Astrocyte (in vitro differentiated cells and primary cell): ENCODE measurements at regions not wholly inside any gene's neighbourhood (a gene's known extent, or its start where the extent isn't known, plus 50 kb on each side); places are given as distances from the start of the nearest gene placed in this dataset.

Experiments
- DNase-seq: peaks from one replicate; pipeline ENCODE4 v3.0.0-alpha.2; 2010; ENCODE audit warnings: low read depth
- FAIRE-seq: peaks from 2 replicates; lab custom pipeline; 2011; peaks lifted over from hg19 to GRCh38; lab: Jason Lieb, UNC
- H2AFZ ChIP-seq: 2 replicates; pipeline ENCODE4 v1.6.0; 2012; ENCODE audit warnings: low read depth, low read length, inconsistent platforms
- H3K27ac ChIP-seq: 2 replicates; pipeline ENCODE4 v1.5.1; 2011; ENCODE audit warnings: low read depth, low read length, inconsistent platforms
- H3K27me3 ChIP-seq: 2 replicates; pipeline ENCODE4 v1.6.0; 2011; ENCODE audit warnings: low read length, inconsistent platforms; ENCODE audit not compliant: insufficient read depth
- H3K36me3 ChIP-seq: 2 replicates; pipeline ENCODE4 v1.5.1; 2011; ENCODE audit warnings: low read length, inconsistent platforms; ENCODE audit not compliant: insufficient read depth
- H3K4me1 ChIP-seq: 2 replicates; pipeline ENCODE4 v1.5.1; 2011; ENCODE audit warnings: low read length, inconsistent platforms; ENCODE audit not compliant: insufficient read depth
- H3K4me2 ChIP-seq: 2 replicates; pipeline ENCODE4 v1.6.0; 2012; ENCODE audit warnings: low read length, inconsistent platforms
- H3K4me3 ChIP-seq: 2 replicates; pipeline ENCODE4 v1.5.1; 2011; ENCODE audit warnings: low read depth, mild to moderate bottlenecking, low read length, inconsistent platforms; ENCODE audit not compliant: insufficient read depth
- H3K79me2 ChIP-seq: 2 replicates; pipeline ENCODE4 v1.6.0; 2012; ENCODE audit warnings: mild to moderate bottlenecking, low read length, inconsistent platforms; ENCODE audit not compliant: insufficient read depth
- H3K9ac ChIP-seq: 2 replicates; pipeline ENCODE4 v1.6.0; 2012; ENCODE audit warnings: mild to moderate bottlenecking, low read length, inconsistent platforms
- H3K9me3 ChIP-seq: 2 replicates; pipeline ENCODE4 v1.5.1; 2012; ENCODE audit warnings: low read depth, mild to moderate bottlenecking, low read length, inconsistent platforms; ENCODE audit not compliant: insufficient read depth
- H4K20me1 ChIP-seq: 2 replicates; pipeline ENCODE4 v1.6.0; 2012; ENCODE audit warnings: low read length, inconsistent platforms; ENCODE audit not compliant: insufficient read depth
- H3K27ac Mint-ChIP-seq: one replicate; pipeline ENCODE4 v1.8.0; 2021; ENCODE audit warnings: mild to moderate bottlenecking, mixed read lengths; ENCODE audit not compliant: unreplicated experiment
- H3K27me3 Mint-ChIP-seq: one replicate; pipeline ENCODE4 v1.8.0; 2021; ENCODE audit warnings: low read depth, mixed read lengths; ENCODE audit not compliant: unreplicated experiment
- H3K36me3 Mint-ChIP-seq: one replicate; pipeline ENCODE4 v1.8.0; 2021; ENCODE audit warnings: low read depth, mixed read lengths; ENCODE audit not compliant: unreplicated experiment
- H3K4me1 Mint-ChIP-seq: one replicate; pipeline ENCODE4 v1.8.0; 2021; ENCODE audit warnings: low read depth, mixed read lengths; ENCODE audit not compliant: unreplicated experiment
- H3K4me3 Mint-ChIP-seq: one replicate; pipeline ENCODE4 v1.8.0; 2021; ENCODE audit warnings: mild to moderate bottlenecking, moderate library complexity, mixed read lengths; ENCODE audit not compliant: unreplicated experiment
- H3K9me3 Mint-ChIP-seq: one replicate; pipeline ENCODE4 v1.8.0; 2021; ENCODE audit warnings: mild to moderate bottlenecking, mixed read lengths; ENCODE audit not compliant: unreplicated experiment
- EZH2 ChIP-seq: IDR thresholded peaks from 2 replicates; pipeline ENCODE4 v1.6.1; 2012; ENCODE audit warnings: mild to moderate bottlenecking, low read length, inconsistent platforms; ENCODE audit not compliant: insufficient read depth
- TF ChIP-seq, protein P1 (sequence below): IDR thresholded peaks from 2 replicates; pipeline ENCODE4 v1.5.1; 2011; ENCODE audit warnings: low read depth, mild to moderate bottlenecking, inconsistent platforms, low read length, moderate library complexity; ENCODE audit not compliant: insufficient read depth

DNA sequence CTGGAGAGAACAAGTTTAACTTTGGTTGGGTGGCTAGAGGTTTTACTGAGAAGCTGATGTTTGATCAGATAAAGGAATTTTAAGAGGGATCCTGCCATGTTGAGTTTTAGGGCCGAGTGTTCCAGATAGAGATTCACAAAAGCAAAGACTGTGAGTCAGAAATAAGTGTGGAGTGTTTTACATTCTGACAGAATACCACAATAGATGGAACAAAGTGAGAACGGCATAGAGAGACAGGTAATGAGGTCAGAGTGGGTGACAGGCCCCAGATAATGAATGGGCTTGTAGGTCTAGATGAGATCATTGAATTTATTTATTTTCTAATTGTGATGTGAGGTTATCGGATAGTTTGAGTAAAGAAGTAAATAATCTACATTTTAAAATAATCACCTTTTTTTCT lies 502.6 kb downstream of the EPHA5 start:
- no peak for FAIRE-seq
- Histone ChIP-seq H3K27me3 (no peaks in the 10 kb centered on the region), H2AFZ (peak overlapping the region; percentile 11), H3K9ac (no peak overlapping the region), H3K4me1 (no peaks in the 10 kb centered on the region), H3K4me3 (no peak overlapping the region), H3K27ac (no peak overlapping the region), H3K9me3 (no peaks in the 10 kb centered on the region), H4K20me1 (no peaks in the 10 kb centered on the region), H3K79me2 (no peaks in the 10 kb centered on the region), H3K4me2 (no peak overlapping the region), H3K36me3 (no peaks in the 10 kb centered on the region)
- TF ChIP-seq, protein P1, sequence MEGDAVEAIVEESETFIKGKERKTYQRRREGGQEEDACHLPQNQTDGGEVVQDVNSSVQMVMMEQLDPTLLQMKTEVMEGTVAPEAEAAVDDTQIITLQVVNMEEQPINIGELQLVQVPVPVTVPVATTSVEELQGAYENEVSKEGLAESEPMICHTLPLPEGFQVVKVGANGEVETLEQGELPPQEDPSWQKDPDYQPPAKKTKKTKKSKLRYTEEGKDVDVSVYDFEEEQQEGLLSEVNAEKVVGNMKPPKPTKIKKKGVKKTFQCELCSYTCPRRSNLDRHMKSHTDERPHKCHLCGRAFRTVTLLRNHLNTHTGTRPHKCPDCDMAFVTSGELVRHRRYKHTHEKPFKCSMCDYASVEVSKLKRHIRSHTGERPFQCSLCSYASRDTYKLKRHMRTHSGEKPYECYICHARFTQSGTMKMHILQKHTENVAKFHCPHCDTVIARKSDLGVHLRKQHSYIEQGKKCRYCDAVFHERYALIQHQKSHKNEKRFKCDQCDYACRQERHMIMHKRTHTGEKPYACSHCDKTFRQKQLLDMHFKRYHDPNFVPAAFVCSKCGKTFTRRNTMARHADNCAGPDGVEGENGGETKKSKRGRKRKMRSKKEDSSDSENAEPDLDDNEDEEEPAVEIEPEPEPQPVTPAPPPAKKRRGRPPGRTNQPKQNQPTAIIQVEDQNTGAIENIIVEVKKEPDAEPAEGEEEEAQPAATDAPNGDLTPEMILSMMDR = no peak
- TF ChIP-seq EZH2 = no peak
- H3K4me1 Mint-ChIP-seq = no peaks in the 10 kb centered on the region
- no peaks in the 10 kb centered on the region for H3K27me3 Mint-ChIP-seq
- H3K9me3 Mint-ChIP-seq = no peaks in the 10 kb centered on the region
- H3K4me3 Mint-ChIP-seq = no peak overlapping the region
- peak; percentile 9 for DNase-seq
- no peak overlapping the region for H3K27ac Mint-ChIP-seq
- no peaks in the 10 kb centered on the region for H3K36me3 Mint-ChIP-seq

DNA sequence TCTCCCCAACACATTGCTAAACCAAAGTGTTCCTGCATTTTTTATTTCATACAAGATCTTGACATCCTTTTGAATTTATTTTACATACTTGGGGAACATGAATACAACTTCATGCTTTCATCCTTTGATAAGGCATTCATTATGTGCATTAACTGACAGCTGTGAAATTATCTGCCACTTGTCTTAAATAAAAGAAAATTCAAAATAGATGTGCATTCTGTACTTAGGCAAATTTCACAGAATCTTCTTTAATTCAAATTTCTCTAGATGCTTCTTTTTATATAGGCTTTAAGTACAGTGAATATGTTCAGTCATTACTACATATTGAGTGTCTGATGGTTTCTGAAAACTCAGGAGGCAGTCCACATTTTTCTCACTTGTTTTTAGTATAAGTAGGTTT lies 518.1 kb downstream of the EPHA5 start:
- Histone ChIP-seq H4K20me1 (no peaks in the 10 kb centered on the region), H3K36me3 (no peaks in the 10 kb centered on the region), H3K9me3 (no peaks in the 10 kb centered on the region), H3K79me2 (no peaks in the 10 kb centered on the region), H3K4me3 (no peak overlapping the region), H3K27ac (no peak overlapping the region), H3K4me1 (no peaks in the 10 kb centered on the region), H2AFZ (no peak overlapping the region), H3K27me3 (no peaks in the 10 kb centered on the region), H3K9ac (no peak overlapping the region), H3K4me2 (no peak overlapping the region)
- Mint-ChIP-seq H3K27me3 (no peaks in the 10 kb centered on the region), H3K4me1 (no peaks in the 10 kb centered on the region), H3K9me3 (peaks cover 2% of the 10 kb centered on the region), H3K36me3 (no peaks in the 10 kb centered on the region), H3K4me3 (no peak overlapping the region), H3K27ac (no peak overlapping the region)
- DNase-seq = no peak
- FAIRE-seq = no peak
- no peak for TF ChIP-seq EZH2
- TF ChIP-seq, protein P1 = no peak

DNA sequence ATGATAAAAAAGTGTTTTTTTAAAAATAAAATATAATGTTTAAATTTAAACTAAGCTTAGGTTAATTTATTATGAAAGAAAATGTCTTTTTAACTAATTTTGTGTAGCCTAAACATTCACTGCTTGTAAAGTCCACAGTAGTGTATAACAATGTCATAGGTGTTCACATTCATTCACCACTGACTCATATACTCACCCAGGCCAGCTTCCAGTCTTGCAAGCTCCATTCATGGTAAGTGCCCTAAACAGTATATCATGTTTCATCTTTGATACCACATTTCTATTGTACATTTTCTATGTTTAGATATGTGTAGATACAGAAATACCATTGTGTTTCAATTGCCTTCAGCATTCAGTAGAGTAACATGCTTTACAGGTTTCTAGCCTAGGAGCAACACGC lies 530.3 kb downstream of the EPHA5 start:
- no peak for TF ChIP-seq EZH2
- H3K4me3 Mint-ChIP-seq = no peak overlapping the region
- no peaks in the 10 kb centered on the region for H4K20me1 ChIP-seq
- no peaks in the 10 kb centered on the region for H3K9me3 ChIP-seq
- FAIRE-seq (no peak), DNase-seq (peak; percentile 2)
- H3K9me3 Mint-ChIP-seq = peaks cover 4% of the 10 kb centered on the region
- no peak overlapping the region for H3K9ac ChIP-seq
- H2AFZ ChIP-seq = no peak overlapping the region
- H3K4me3 ChIP-seq = no peak overlapping the region
- H3K27me3 Mint-ChIP-seq = no peaks in the 10 kb centered on the region
- no peaks in the 10 kb centered on the region for H3K79me2 ChIP-seq
- H3K4me1 Mint-ChIP-seq = no peaks in the 10 kb centered on the region
- no peaks in the 10 kb centered on the region for H3K27me3 ChIP-seq
- H3K36me3 Mint-ChIP-seq = no peaks in the 10 kb centered on the region
- no peak overlapping the region for H3K27ac Mint-ChIP-seq
- H3K4me2 ChIP-seq = no peak overlapping the region
- H3K4me1 ChIP-seq = no peaks in the 10 kb centered on the region
- no peaks in the 10 kb centered on the region for H3K36me3 ChIP-seq
- H3K27ac ChIP-seq = no peak overlapping the region
